ENCODE measurements at regions not wholly inside any gene's neighbourhood (a gene's known extent, or its start where the extent isn't known, plus 50 kb on each side); places are given as distances from the start of the nearest gene placed in this dataset.
"Not testable (repeated sequence)": the region's sequence is repeated elsewhere in the genome, so short reads cannot be mapped to it uniquely, and the experiment has no call there.

- H3K4me3 ChIP-seq (ENCODE audit: control insufficient read depth, low read depth, low read length), result no peak overlapping the region
- no peak for DNase-seq (ENCODE audit: low read depth)
- TF ChIP-seq CTCF (IDR thresholded peaks at IDR 0.05; ENCODE audit: control insufficient read depth, insufficient read depth, low read depth, low read length, missing control alignments), result no peak
Measured at GRCh38 chr11:95412074-95412473, 181.1 kb upstream of the SESN3 start.

- not testable (repeated sequence) for DNase-seq (ENCODE audit: low read depth)
Measured at GRCh38 chr11:95410707-95411106, 179.7 kb upstream of the SESN3 start.

GRCh38 chr11:95406271-95406670, 175.3 kb upstream of the SESN3 start:
- TF ChIP-seq CTCF (IDR thresholded peaks at IDR 0.05; ENCODE audit: control insufficient read depth, insufficient read depth, low read depth, low read length, missing control alignments), result no peak
- H3K4me3 ChIP-seq (ENCODE audit: control insufficient read depth, low read depth, low read length), result no peak overlapping the region
- no peak for DNase-seq (ENCODE audit: low read depth)

More at GRCh38 chr11:95410707-95411106, 179.7 kb upstream of the SESN3 start:
- H3K4me3 ChIP-seq (ENCODE audit: control insufficient read depth, low read depth, low read length), result not testable (repeated sequence)

GRCh38 chr11:95404370-95404769, 173.4 kb upstream of the SESN3 start:
- H3K4me3 ChIP-seq (ENCODE audit: control insufficient read depth, low read depth, low read length), result no peak overlapping the region
- no peak for DNase-seq (ENCODE audit: low read depth)
- TF ChIP-seq CTCF (IDR thresholded peaks at IDR 0.05; ENCODE audit: control insufficient read depth, insufficient read depth, low read depth, low read length, missing control alignments), result no peak

- DNase-seq (ENCODE audit: low read depth), result no peak
- H3K4me3 ChIP-seq (ENCODE audit: control insufficient read depth, low read depth, low read length), result no peak overlapping the region
- no peak for TF ChIP-seq CTCF (IDR thresholded peaks at IDR 0.05; ENCODE audit: control insufficient read depth, insufficient read depth, low read depth, low read length, missing control alignments)
Measured at GRCh38 chr11:95398437-95399112, 167.6 kb upstream of the SESN3 start.

- no peak for TF ChIP-seq CTCF (IDR thresholded peaks at IDR 0.05; ENCODE audit: control insufficient read depth, insufficient read depth, low read depth, low read length, missing control alignments)
- H3K4me3 ChIP-seq (ENCODE audit: control insufficient read depth, low read depth, low read length), result no peak overlapping the region
- no peak for DNase-seq (ENCODE audit: low read depth)
Measured at GRCh38 chr11:95392644-95393043, 161.6 kb upstream of the SESN3 start.

GRCh38 chr11:95389427-95389826, 158.4 kb upstream of the SESN3 start:
- DNase-seq (ENCODE audit: low read depth), result no peak
- H3K4me3 ChIP-seq (ENCODE audit: control insufficient read depth, low read depth, low read length), result no peak overlapping the region
- TF ChIP-seq CTCF (IDR thresholded peaks at IDR 0.05; ENCODE audit: control insufficient read depth, insufficient read depth, low read depth, low read length, missing control alignments), result no peak
